Trophoblast cell (in vitro differentiated cells and primary cell): ENCODE measurements at regions not wholly inside any gene's neighbourhood (a gene's known extent, or its start where the extent isn't known, plus 50 kb on each side); places are given as distances from the start of the nearest gene placed in this dataset.
"Not testable (repeated sequence)": the region's sequence is repeated elsewhere in the genome, so short reads cannot be mapped to it uniquely, and the experiment has no call there.

Experiments used
- DNase-seq, 2 donors: peaks; one replicate each; pipeline ENCODE4 v3.0.0-alpha.2; 2016
- H2AFZ ChIP-seq: 2 replicates; pipeline ENCODE4 v1.6.1; 2013; ENCODE audit warnings: low read length, moderate library complexity, mild to moderate bottlenecking; ENCODE audit not compliant: insufficient read depth, poor library complexity
- H2AK5ac ChIP-seq: 2 replicates; pipeline ENCODE4 v1.6.1; 2013; ENCODE audit warnings: mild to moderate bottlenecking, low read length
- H2BK120ac ChIP-seq: 2 replicates; pipeline ENCODE4 v1.6.1; 2013; ENCODE audit warnings: low read length, mild to moderate bottlenecking, moderate library complexity; ENCODE audit not compliant: insufficient read depth, poor library complexity
- H2BK12ac ChIP-seq: 2 replicates; pipeline ENCODE4 v1.6.1; 2013; ENCODE audit warnings: mild to moderate bottlenecking, low read length, moderate library complexity
- H2BK5ac ChIP-seq: 2 replicates; pipeline ENCODE4 v1.6.1; 2013; ENCODE audit warnings: low read length, low read depth, moderate library complexity, mild to moderate bottlenecking; ENCODE audit not compliant: poor library complexity
- H3K14ac ChIP-seq: 2 replicates; pipeline ENCODE4 v1.6.1; 2013; ENCODE audit warnings: mild to moderate bottlenecking, low read length
- H3K18ac ChIP-seq: 2 replicates; pipeline ENCODE4 v1.6.1; 2013; ENCODE audit warnings: mild to moderate bottlenecking, low read length
- H3K23ac ChIP-seq: 2 replicates; pipeline ENCODE4 v1.6.1; 2013; ENCODE audit warnings: low read length
- H3K27ac ChIP-seq: 2 replicates; pipeline ENCODE4 v1.5.1; 2013; ENCODE audit warnings: low read depth, mild to moderate bottlenecking, inconsistent platforms, low read length, moderate library complexity
- H3K27me3 ChIP-seq: 2 replicates; pipeline ENCODE4 v1.6.1; 2013; ENCODE audit warnings: inconsistent platforms, mild to moderate bottlenecking, low read length, moderate library complexity; ENCODE audit not compliant: insufficient read depth
- H3K36me3 ChIP-seq, 2 experiments: 1 replicate in 1 of 2; 2 replicates in 1 of 2; pipeline ENCODE4 v1.6.1; 2013; ENCODE audit warnings: low read length in 2 of 2, mild to moderate bottlenecking in 2 of 2, moderate library complexity in 1 of 2; ENCODE audit not compliant: insufficient read depth in 2 of 2, control insufficient read depth in 1 of 2
- H3K4ac ChIP-seq: 2 replicates; pipeline ENCODE4 v1.6.1; 2013; ENCODE audit warnings: low read depth, mild to moderate bottlenecking, low read length, moderate library complexity
- H3K4me1 ChIP-seq, 2 experiments: 1 replicate in 1 of 2; 2 replicates in 1 of 2; pipeline ENCODE4 v1.6.1; 2013; ENCODE audit warnings: low read length in 2 of 2, mild to moderate bottlenecking in 2 of 2, moderate library complexity in 1 of 2; ENCODE audit not compliant: insufficient read depth in 2 of 2, control insufficient read depth in 1 of 2
- H3K4me2 ChIP-seq: 2 replicates; pipeline ENCODE4 v1.6.1; 2013; ENCODE audit warnings: inconsistent platforms, mild to moderate bottlenecking, low read length, moderate library complexity
- H3K4me3 ChIP-seq: 2 replicates; pipeline ENCODE4 v1.5.1; 2013; ENCODE audit warnings: mild to moderate bottlenecking, low read depth, low read length, inconsistent platforms
- H3K79me1 ChIP-seq: one replicate; pipeline ENCODE4 v1.6.1; 2013; ENCODE audit warnings: low read length
- H3K79me2 ChIP-seq: 2 replicates; pipeline ENCODE4 v1.6.1; 2013; ENCODE audit warnings: low read length, mild to moderate bottlenecking; ENCODE audit not compliant: control insufficient read depth, insufficient read depth, poor library complexity
- H3K9ac ChIP-seq: 2 replicates; pipeline ENCODE4 v1.6.1; 2013; ENCODE audit warnings: mild to moderate bottlenecking, low read length
- H3K9me3 ChIP-seq: 2 replicates; pipeline ENCODE4 v1.6.1; 2013; ENCODE audit warnings: low read depth, mild to moderate bottlenecking, control low read depth, inconsistent platforms, low read length; ENCODE audit not compliant: insufficient read depth
- H4K12ac ChIP-seq: 2 replicates; pipeline ENCODE4 v1.6.1; 2013; ENCODE audit warnings: low read depth, mild to moderate bottlenecking, low read length, moderate library complexity
- H4K8ac ChIP-seq: 2 replicates; pipeline ENCODE4 v1.6.1; 2013; ENCODE audit warnings: low read depth, mild to moderate bottlenecking, low read length, moderate library complexity
- H4K91ac ChIP-seq: one replicate; pipeline ENCODE4 v1.6.1; 2013; ENCODE audit warnings: low read depth, mild to moderate bottlenecking, low read length, moderate library complexity
- WGBS: extraction: QIAGEN DNeasy Blood & Tissue Kit; methylation state at CpG from one replicate; pipeline ENCODE4 v1.1.7; 2013; ENCODE audit warnings: missing lambda C conversion rate; ENCODE audit not compliant: insufficient read length, insufficient coverage; ENCODE audit errors: extremely low coverage; 5-methylcytosine and 5-hydroxymethylcytosine counted together

DNA sequence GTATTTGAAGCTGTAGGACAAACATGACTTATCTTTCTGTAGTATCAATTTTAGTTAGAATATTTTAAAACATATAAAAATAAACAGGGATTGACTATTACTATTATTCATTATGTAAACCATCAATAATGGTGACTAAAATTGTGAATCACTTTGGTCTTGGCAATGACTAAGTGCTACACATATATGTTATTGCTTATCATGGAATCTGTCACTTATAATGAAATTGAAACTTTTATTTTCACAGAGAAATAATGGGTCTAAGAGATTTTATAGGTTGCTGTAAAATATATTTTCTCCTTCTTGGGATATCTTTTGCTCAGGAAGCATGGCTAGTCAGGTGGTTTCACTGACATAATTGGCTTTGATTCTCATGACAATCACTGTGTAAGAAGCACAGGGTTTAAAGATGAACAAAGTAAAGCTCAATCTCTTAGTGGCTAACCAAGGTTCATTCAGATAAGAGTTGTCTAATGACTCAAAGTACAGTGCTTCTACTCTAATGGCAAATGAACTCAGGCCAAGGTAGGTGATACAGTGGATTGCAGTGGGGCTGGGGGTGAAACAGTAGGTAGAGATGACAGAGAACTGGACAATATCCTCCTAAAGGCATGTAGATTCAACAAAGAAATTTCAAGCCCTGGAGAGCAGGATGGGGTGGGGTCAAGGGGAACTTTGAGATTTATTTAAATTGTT, 98.6 kb upstream of the FANCL start:
- Histone ChIP-seq H2AFZ (no peak overlapping the region), H3K79me2 (no peaks in the 10 kb centered on the region), H3K4me3 (no peak overlapping the region), H4K91ac (no peak overlapping the region), H2BK5ac (no peak overlapping the region), H4K12ac (no peak overlapping the region), H3K9me3 (peaks cover 5% of the 10 kb centered on the region), H3K79me1 (no peaks in the 10 kb centered on the region), H3K4me2 (no peak overlapping the region), H2AK5ac (no peak overlapping the region), H3K27me3 (no peaks in the 10 kb centered on the region), H2BK12ac (no peak overlapping the region), H3K23ac (no peak overlapping the region), H3K4ac (no peak overlapping the region), H3K14ac (no peak overlapping the region), H4K8ac (no peak overlapping the region), H3K18ac (no peak overlapping the region), H3K9ac (no peak overlapping the region), H3K36me3 (no peaks in the 10 kb centered on the region), H3K4me1 (no peaks in the 10 kb centered on the region), H2BK120ac (no peak overlapping the region), H3K27ac (no peak overlapping the region)
- no peak for DNase-seq

DNA sequence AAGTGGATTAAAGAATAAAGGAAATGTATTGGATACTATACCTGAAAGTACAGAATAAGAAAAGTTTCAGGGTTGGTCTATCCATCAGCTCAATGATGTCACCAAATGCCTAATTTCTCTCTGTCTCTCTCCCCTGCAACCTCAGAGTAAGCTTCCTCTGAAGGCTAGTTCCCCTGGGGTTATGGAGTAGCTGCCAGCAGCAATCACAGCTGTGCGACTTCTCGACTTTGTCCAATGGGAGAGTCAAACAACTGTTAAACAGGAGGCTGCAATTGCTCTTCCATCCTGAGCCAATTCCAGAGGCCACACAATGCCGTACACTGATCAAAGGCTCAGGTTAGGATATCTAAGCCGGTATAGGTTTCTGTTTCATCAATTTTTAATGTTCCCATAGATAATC, 95.3 kb upstream of the FANCL start:
- no peaks in the 10 kb centered on the region for H3K27me3 ChIP-seq
- H3K9me3 ChIP-seq = peaks cover 3% of the 10 kb centered on the region
- H2BK12ac ChIP-seq = no peak overlapping the region
- no peak overlapping the region for H3K18ac ChIP-seq
- H3K23ac ChIP-seq = no peak overlapping the region
- no peak overlapping the region for H4K12ac ChIP-seq
- no CpG with 5 or more reads among the region's 4 CpGs for WGBS
- H4K91ac ChIP-seq = no peak overlapping the region
- no peak overlapping the region for H3K4me2 ChIP-seq
- no peak overlapping the region for H4K8ac ChIP-seq
- no peak overlapping the region for H2AFZ ChIP-seq
- no peaks in the 10 kb centered on the region for H3K79me2 ChIP-seq
- no peaks in the 10 kb centered on the region for H3K4me1 ChIP-seq
- no peak overlapping the region for H3K14ac ChIP-seq
- DNase-seq = no peak
- no peak overlapping the region for H3K4me3 ChIP-seq
- H2BK5ac ChIP-seq = no peak overlapping the region
- no peak overlapping the region for H3K27ac ChIP-seq
- no peak overlapping the region for H2BK120ac ChIP-seq
- H3K79me1 ChIP-seq = no peaks in the 10 kb centered on the region
- H3K36me3 ChIP-seq = no peaks in the 10 kb centered on the region
- no peak overlapping the region for H3K4ac ChIP-seq
- H2AK5ac ChIP-seq = no peak overlapping the region
- no peak overlapping the region for H3K9ac ChIP-seq

DNA sequence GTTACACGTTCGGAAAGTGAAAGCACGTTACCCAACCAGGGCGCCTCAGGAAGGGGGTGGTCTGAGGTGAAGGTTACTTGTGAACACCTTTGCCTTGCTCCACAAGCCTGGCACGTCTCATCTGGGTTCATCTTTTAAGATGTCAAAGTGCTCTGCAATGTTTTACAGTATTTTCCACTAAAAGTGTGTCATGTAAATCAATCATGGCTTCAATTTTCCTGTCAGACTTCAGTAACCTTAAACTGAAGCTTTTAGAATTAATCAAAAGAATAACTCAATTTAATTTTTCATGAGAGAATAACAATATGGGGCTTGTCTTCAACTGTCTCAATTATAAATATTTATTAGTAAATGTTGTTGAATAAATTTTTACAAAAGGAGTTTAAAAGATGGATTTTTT, 93.3 kb upstream of the FANCL start:
- H4K91ac ChIP-seq = no peak overlapping the region
- no peak overlapping the region for H2AFZ ChIP-seq

DNA sequence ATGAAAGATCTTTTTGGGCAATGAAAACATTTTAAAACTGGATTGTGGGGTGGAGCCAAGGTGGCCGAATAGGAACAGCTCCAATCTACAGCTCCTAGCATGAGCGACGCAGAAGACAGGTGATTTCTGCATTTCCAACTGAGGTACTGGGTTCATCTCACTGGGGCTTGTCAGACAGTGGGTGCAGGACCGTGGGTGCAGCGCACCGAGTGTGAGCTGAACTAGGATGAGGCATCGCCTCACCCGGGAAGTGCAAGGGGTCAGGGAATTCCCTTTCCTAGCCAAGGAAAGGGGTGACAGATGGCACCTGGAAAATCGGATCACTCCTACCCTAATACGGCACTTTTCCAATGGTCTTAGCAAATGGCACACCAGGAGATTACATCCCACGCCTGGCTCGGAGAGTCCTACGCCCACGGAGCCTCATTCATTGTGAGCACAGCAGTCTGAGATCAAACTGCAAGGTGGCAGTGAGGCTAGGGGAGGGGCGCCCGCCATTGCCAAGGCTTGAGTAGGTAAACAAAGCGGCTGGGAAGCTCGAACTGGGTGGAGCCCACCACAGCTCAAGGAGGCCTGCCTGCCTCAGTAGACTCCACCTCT, 84.3 kb upstream of the FANCL start:
- not testable (repeated sequence) for H3K4ac ChIP-seq, H4K12ac ChIP-seq, H2AK5ac ChIP-seq, H3K23ac ChIP-seq, H3K9me3 ChIP-seq, H3K14ac ChIP-seq, H3K18ac ChIP-seq, H3K79me2 ChIP-seq, H2AFZ ChIP-seq, H2BK12ac ChIP-seq, DNase-seq, H3K4me1 ChIP-seq, H2BK5ac ChIP-seq, H3K79me1 ChIP-seq, H2BK120ac ChIP-seq, H4K91ac ChIP-seq, H3K27me3 ChIP-seq, H3K36me3 ChIP-seq, H4K8ac ChIP-seq, H3K4me2 ChIP-seq, H3K9ac ChIP-seq, H3K4me3 ChIP-seq, H3K27ac ChIP-seq
- WGBS = no CpG with 5 or more reads among the region's 18 CpGs

More for the DNA sequence above, 93.3 kb upstream of the FANCL start:
- Histone ChIP-seq H2BK12ac (no peak overlapping the region), H3K4me2 (no peak overlapping the region), H4K12ac (no peak overlapping the region), H3K18ac (no peak overlapping the region), H3K79me1 (no peaks in the 10 kb centered on the region), H3K27ac (no peak overlapping the region), H3K4me3 (no peak overlapping the region), H3K36me3 (no peaks in the 10 kb centered on the region), H3K9ac (no peak overlapping the region), H3K9me3 (no peaks in the 10 kb centered on the region), H3K27me3 (no peaks in the 10 kb centered on the region), H3K14ac (no peak overlapping the region), H3K4me1 (no peaks in the 10 kb centered on the region), H2BK120ac (no peak overlapping the region), H4K8ac (no peak overlapping the region), H3K4ac (no peak overlapping the region), H2BK5ac (no peak overlapping the region), H3K79me2 (no peaks in the 10 kb centered on the region), H2AK5ac (no peak overlapping the region), H3K23ac (no peak overlapping the region)
- no peak for DNase-seq
- no CpG with 5 or more reads among the region's 5 CpGs for WGBS
